H1 (cell line): ENCODE measurements at regions not wholly inside any gene's neighbourhood (a gene's known extent, or its start where the extent isn't known, plus 50 kb on each side); places are given as distances from the start of the nearest gene placed in this dataset.
"Not testable (repeated sequence)": the region's sequence is repeated elsewhere in the genome, so short reads cannot be mapped to it uniquely, and the experiment has no call there.

Source experiments
- CTCF ChIA-PET: fragments of 300-600 bp; sonication (Branson Sonifier 250); formaldehyde crosslinking; loops from one replicate; lab custom pipeline; 2021; ENCODE audit not compliant: partially characterized antibody; lab: Charles Lee
- POLR2A ChIA-PET: fragments of 300-600 bp; sonication (Branson Sonifier 250); formaldehyde crosslinking; loops from one replicate; lab custom pipeline; 2021; ENCODE audit warnings: inconsistent platforms; ENCODE audit not compliant: partially characterized antibody; lab: Charles Lee
- DNase-seq, 2 experiments: peaks; one replicate each; pipeline versions ENCODE4 v3.0.0 to v3.0.0-alpha.2; 2010 to 2022; ENCODE audit warnings: low spot score in 2 of 2, low read depth in 1 of 2, mixed read lengths in 1 of 2
- FAIRE-seq: peaks from 2 replicates; lab custom pipeline; 2011; peaks lifted over from hg19 to GRCh38; lab: Jason Lieb, UNC
- H2AFZ ChIP-seq: 2 replicates; pipeline ENCODE4 v1.8.1; 2012; ENCODE audit warnings: low read length, inconsistent platforms
- H2AK5ac ChIP-seq: 2 replicates; pipeline ENCODE4 v1.6.1; 2013; ENCODE audit warnings: low read depth, low read length
- H2BK120ac ChIP-seq: replicated peaks from 2 replicates; pipeline ENCODE3; 2013; ENCODE audit warnings: low read depth, low read length, inconsistent platforms
- H2BK12ac ChIP-seq: 2 replicates; pipeline ENCODE4 v1.6.1; 2013; ENCODE audit warnings: low read depth, low read length
- H2BK15ac ChIP-seq: 2 replicates; pipeline ENCODE4 v1.6.1; 2013; ENCODE audit warnings: low read length
- H2BK20ac ChIP-seq: 2 replicates; pipeline ENCODE4 v1.6.1; 2013; ENCODE audit warnings: low read length
- H2BK5ac ChIP-seq: 2 replicates; pipeline ENCODE4 v1.6.1; 2013; ENCODE audit warnings: low read depth, low read length
- H3K14ac ChIP-seq: 2 replicates; pipeline ENCODE4 v1.6.1; 2013; ENCODE audit warnings: inconsistent platforms; ENCODE audit not compliant: insufficient read length
- H3K18ac ChIP-seq: 2 replicates; pipeline ENCODE4 v1.6.1; 2013; ENCODE audit warnings: low read length; ENCODE audit errors: extremely low read depth
- H3K23ac ChIP-seq: 2 replicates; pipeline ENCODE4 v1.6.1; 2013; ENCODE audit warnings: inconsistent platforms; ENCODE audit not compliant: insufficient read length
- H3K23me2 ChIP-seq: 2 replicates; pipeline ENCODE4 v1.6.1; 2013; ENCODE audit warnings: low read depth, low read length
- H3K27ac ChIP-seq: 2 replicates; pipeline ENCODE4 v1.6.1; 2011; ENCODE audit warnings: low read depth, low read length, inconsistent platforms
- H3K27me3 ChIP-seq, 4 experiments: replicated peaks in 1 of 4; 1 replicate in 1 of 4; 2 replicates in 3 of 4; pipeline versions ENCODE4 v1.6.1 to v1.8.1; 2011 to 2013; ENCODE audit warnings: low read length in 3 of 4, mild to moderate bottlenecking in 3 of 4, inconsistent platforms in 2 of 4, mixed read lengths in 2 of 4, moderate library complexity in 1 of 4; ENCODE audit not compliant: control insufficient read depth in 3 of 4, insufficient read depth in 3 of 4; ENCODE audit errors: extremely low read depth in 1 of 4
- H3K36me3 ChIP-seq, 4 experiments: 2 replicates each; pipeline versions ENCODE4 v1.6.1 to v1.8.1; 2011 to 2013; ENCODE audit warnings: mild to moderate bottlenecking in 4 of 4, low read length in 3 of 4, moderate library complexity in 2 of 4, control low read depth in 1 of 4, inconsistent platforms in 1 of 4; ENCODE audit not compliant: insufficient read depth in 4 of 4, control insufficient read depth in 2 of 4
- H3K4ac ChIP-seq: replicated peaks from 2 replicates; pipeline ENCODE3; 2013; ENCODE audit warnings: low read length, low read depth, mixed read lengths, inconsistent platforms; ENCODE audit not compliant: insufficient read length
- H3K4me1 ChIP-seq, 4 experiments: replicated peaks in 1 of 4; 1 replicate in 1 of 4; 2 replicates in 3 of 4; pipeline versions ENCODE4 v1.6.1 to v1.8.1; 2011 to 2013; ENCODE audit warnings: low read length in 3 of 4, inconsistent platforms in 2 of 4, mixed read lengths in 1 of 4; ENCODE audit not compliant: insufficient read depth in 4 of 4, control insufficient read depth in 3 of 4
- H3K4me2 ChIP-seq, 2 experiments: 2 replicates each; pipeline versions ENCODE4 v1.6.1 to v1.8.1; 2011 to 2013; ENCODE audit warnings: low read depth in 2 of 2, low read length in 2 of 2, control low read depth in 1 of 2, inconsistent platforms in 1 of 2, mild to moderate bottlenecking in 1 of 2; ENCODE audit not compliant: insufficient read depth in 1 of 2
- H3K4me3 ChIP-seq, 4 experiments: fragments of 200-600, 300-600 bp in 1 of 4; sonication (generic), shearing (Covaris generic), sonication (Bioruptor Twin) in 1 of 4; 2 replicates each; pipeline versions ENCODE4 v1.5.1 to v1.8.1; 2011 to 2016; ENCODE audit warnings: low read length in 4 of 4, low read depth in 3 of 4, control low read depth in 2 of 4, inconsistent platforms in 2 of 4, mild to moderate bottlenecking in 2 of 4, mixed read lengths in 1 of 4, moderate library complexity in 1 of 4; ENCODE audit not compliant: insufficient read depth in 2 of 4; ENCODE audit errors: extremely low read depth in 1 of 4
- H3K56ac ChIP-seq: replicated peaks from 2 replicates; pipeline ENCODE3; 2013; ENCODE audit warnings: low read depth, mild to moderate bottlenecking, mixed read lengths, low read length, inconsistent platforms; ENCODE audit not compliant: insufficient read length
- H3K79me1 ChIP-seq: 2 replicates; pipeline ENCODE4 v1.6.1; 2013; ENCODE audit warnings: low read depth, low read length, control low read depth
- H3K79me2 ChIP-seq, 2 experiments: 2 replicates each; pipeline versions ENCODE4 v1.6.1 to v1.8.1; 2012 to 2013; ENCODE audit warnings: low read length in 2 of 2, mild to moderate bottlenecking in 2 of 2, inconsistent platforms in 1 of 2; ENCODE audit not compliant: insufficient read depth in 2 of 2, control insufficient read depth in 1 of 2
- H3K9ac ChIP-seq, 4 experiments: replicated peaks in 1 of 4; 1 replicate in 1 of 4; 2 replicates in 3 of 4; pipeline versions ENCODE4 v1.6.1 to v1.8.1; 2011 to 2013; ENCODE audit warnings: low read depth in 3 of 4, low read length in 3 of 4, control low read depth in 2 of 4, mild to moderate bottlenecking in 2 of 4, moderate library complexity in 2 of 4, inconsistent platforms in 1 of 4; ENCODE audit errors: extremely low read depth in 1 of 4
- H3K9me3 ChIP-seq, 2 experiments: 2 replicates each; pipeline versions ENCODE4 v1.6.1 to v1.8.1; 2012 to 2013; ENCODE audit warnings: mild to moderate bottlenecking in 2 of 2, moderate library complexity in 2 of 2, control low read depth in 1 of 2, inconsistent platforms in 1 of 2, low read depth in 1 of 2, low read length in 1 of 2, mixed read lengths in 1 of 2; ENCODE audit not compliant: insufficient read depth in 2 of 2
- H4K20me1 ChIP-seq, 2 experiments: replicated peaks in 1 of 2; 2 replicates each; pipeline versions ENCODE3 to v1.8.1; 2011 to 2013; ENCODE audit warnings: inconsistent platforms in 2 of 2, low read length in 2 of 2, mild to moderate bottlenecking in 1 of 2; ENCODE audit not compliant: insufficient read depth in 2 of 2, control insufficient read depth in 1 of 2
- H4K5ac ChIP-seq: 2 replicates; pipeline ENCODE4 v1.6.1; 2013; ENCODE audit warnings: low read length, low read depth, mixed read lengths, inconsistent platforms; ENCODE audit not compliant: insufficient read length
- H4K8ac ChIP-seq: 2 replicates; pipeline ENCODE4 v1.8.0; 2013; ENCODE audit warnings: mild to moderate bottlenecking, moderate library complexity, low read length, inconsistent platforms; ENCODE audit not compliant: insufficient read depth; ENCODE audit errors: extremely low read depth
- H4K91ac ChIP-seq: replicated peaks from 2 replicates; pipeline ENCODE3; 2013; ENCODE audit warnings: low read length, mixed read lengths, inconsistent platforms; ENCODE audit not compliant: insufficient read length
- KDM1A ChIP-seq: fragments of 200-600, 300-600 bp; sonication (generic); IDR thresholded peaks from 2 replicates; pipeline ENCODE4 v1.7.1; 2016; ENCODE audit warnings: mild to moderate bottlenecking, low read length, borderline replicate concordance
- RXRA ChIP-seq: IDR thresholded peaks from 2 replicates; pipeline ENCODE4 v1.6.1; 2011; ENCODE audit warnings: low read depth, mild to moderate bottlenecking, low read length, moderate library complexity; ENCODE audit not compliant: insufficient read depth
- WGBS, 2 experiments: shearing (Covaris generic) in 1 of 2; methylation state at CpG; one replicate each; pipeline versions ENCODE4 v1.1.6 to v1.1.7; 2013 to 2015; ENCODE audit warnings: low lambda C conversion rate in 2 of 2, mixed read lengths in 2 of 2, inconsistent platforms in 1 of 2, low coverage in 1 of 2, missing lambda C conversion rate in 1 of 2; ENCODE audit not compliant: insufficient replicate concordance in 2 of 2, insufficient coverage in 1 of 2, insufficient read length in 1 of 2; ENCODE audit errors: extremely low coverage in 1 of 2, missing lambda C conversion rate in 1 of 2; 5-methylcytosine and 5-hydroxymethylcytosine counted together

- Histone ChIP-seq H3K4me2 (no peak overlapping the region), H3K79me1 (no peaks in the 10 kb centered on the region), H3K79me2 (no peaks in the 10 kb centered on the region), H2BK120ac (no peak overlapping the region), H2BK12ac (no peak overlapping the region), H3K4me3 (no peak overlapping the region), H2BK20ac (no peak overlapping the region), H3K4ac (no peak overlapping the region), H4K20me1 (no peaks in the 10 kb centered on the region), H3K23me2 (no peaks in the 10 kb centered on the region), H3K56ac (no peak overlapping the region), H2BK5ac (no peak overlapping the region), H2AK5ac (no peak overlapping the region), H3K18ac (no peak overlapping the region), H3K9me3 (no peaks in the 10 kb centered on the region), H3K14ac (no peak overlapping the region), H3K9ac (no peak overlapping the region), H4K5ac (no peak overlapping the region), H4K8ac (no peak overlapping the region)
- FAIRE-seq, result no peak
- POLR2A ChIA-PET, result no interaction called here
- 78% methylated on average over 11 of the region's 11 CpGs; no CpG with 5 or more reads in 1 of the 2 experiments for WGBS, 2 experiments
- DNase-seq, result no peak
- TF ChIP-seq KDM1A, result no peak
- TF ChIP-seq RXRA, result no peak
- TF ChIP-seq, all 59 proteins: peak for 0
- CTCF ChIA-PET, result interaction anchor here (1.0 kb wide), 1 partner anchor 317 kb away, joined by 4 read pairs; no protein-coding TSS in a partner anchor
- Histone ChIP-seq H2AFZ (no peak overlapping the region), H3K36me3 (no peaks in the 10 kb centered on the region), H4K91ac (no peak overlapping the region), H2BK15ac (no peak overlapping the region), H3K27ac (no peak overlapping the region), H3K23ac (no peak overlapping the region), H3K4me1 (peaks cover 0 to 6% (median 3%) of the 10 kb centered on the region in 4 experiments; a peak in 3 of 7 replicates), H3K27me3 (no peaks in the 10 kb centered on the region)
Observed at GRCh38 chr21:33149181-33149580, 79.2 kb downstream of the OLIG1 start.

- H3K4me2 ChIP-seq, H2BK15ac ChIP-seq, H3K36me3 ChIP-seq, H3K79me1 ChIP-seq, H4K20me1 ChIP-seq, H3K18ac ChIP-seq, H3K4ac ChIP-seq, H3K27ac ChIP-seq, FAIRE-seq, H3K9ac ChIP-seq, H4K91ac ChIP-seq, H3K4me3 ChIP-seq, H2AFZ ChIP-seq, H4K5ac ChIP-seq, H3K14ac ChIP-seq, H2AK5ac ChIP-seq, H2BK20ac ChIP-seq, H3K9me3 ChIP-seq, DNase-seq, POLR2A ChIA-PET, H3K23ac ChIP-seq, CTCF ChIA-PET, H3K4me1 ChIP-seq, H3K79me2 ChIP-seq, H2BK120ac ChIP-seq, H4K8ac ChIP-seq, H2BK12ac ChIP-seq, H2BK5ac ChIP-seq, H3K56ac ChIP-seq, H3K27me3 ChIP-seq, H3K23me2 ChIP-seq: not testable (repeated sequence)
- 97% methylated on average over 3 of the region's 3 CpGs; no CpG with 5 or more reads in 1 of the 2 experiments for WGBS, 2 experiments
Observed at GRCh38 chr21:33150968-33151367, 78.8 kb upstream of the IFNAR2 start.
